ENCODE measurements at regions not wholly inside any gene's neighbourhood (a gene's known extent, or its start where the extent isn't known, plus 50 kb on each side); places are given as distances from the start of the nearest gene placed in this dataset.

DNA sequence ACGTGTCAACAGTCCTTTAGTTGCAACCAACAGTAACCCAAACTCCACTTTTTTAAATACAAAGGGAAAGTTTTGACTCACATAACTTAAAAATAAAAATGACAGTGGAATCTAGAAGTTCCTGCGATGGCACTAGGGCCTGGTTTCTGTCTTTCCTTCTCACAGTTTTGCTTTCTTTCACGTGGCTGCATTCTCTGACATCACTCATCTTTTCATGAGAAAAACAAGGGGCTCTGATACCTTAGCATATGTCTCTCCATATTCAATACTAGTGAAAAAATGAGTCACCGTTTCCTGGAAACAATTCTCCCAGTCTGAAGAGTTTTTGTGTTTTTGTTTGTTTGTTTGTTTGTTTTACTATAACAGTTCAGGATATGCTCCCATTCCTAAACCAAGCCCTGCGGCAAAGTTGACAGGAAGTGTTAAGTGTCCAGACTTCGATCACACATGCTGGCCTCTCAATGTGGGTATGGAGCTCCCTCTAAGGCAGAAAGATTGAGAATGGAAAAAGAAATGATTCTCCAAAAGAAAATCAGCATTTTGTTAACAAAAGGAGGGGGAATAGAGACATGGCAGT is 483.3 kb downstream of the TTLL7 start:
- Mint-ChIP-seq H3K4me3 (no peak overlapping the region), H3K27ac (peak overlapping the region; percentile 6), H3K27me3 (ENCODE audit: low read depth) (no peaks in the 10 kb centered on the region), H3K4me1 (peaks cover 33% of the 10 kb centered on the region), H3K9me3 (no peaks in the 10 kb centered on the region), H3K36me3 (no peaks in the 10 kb centered on the region)
- TF ChIP-seq, protein P1, sequence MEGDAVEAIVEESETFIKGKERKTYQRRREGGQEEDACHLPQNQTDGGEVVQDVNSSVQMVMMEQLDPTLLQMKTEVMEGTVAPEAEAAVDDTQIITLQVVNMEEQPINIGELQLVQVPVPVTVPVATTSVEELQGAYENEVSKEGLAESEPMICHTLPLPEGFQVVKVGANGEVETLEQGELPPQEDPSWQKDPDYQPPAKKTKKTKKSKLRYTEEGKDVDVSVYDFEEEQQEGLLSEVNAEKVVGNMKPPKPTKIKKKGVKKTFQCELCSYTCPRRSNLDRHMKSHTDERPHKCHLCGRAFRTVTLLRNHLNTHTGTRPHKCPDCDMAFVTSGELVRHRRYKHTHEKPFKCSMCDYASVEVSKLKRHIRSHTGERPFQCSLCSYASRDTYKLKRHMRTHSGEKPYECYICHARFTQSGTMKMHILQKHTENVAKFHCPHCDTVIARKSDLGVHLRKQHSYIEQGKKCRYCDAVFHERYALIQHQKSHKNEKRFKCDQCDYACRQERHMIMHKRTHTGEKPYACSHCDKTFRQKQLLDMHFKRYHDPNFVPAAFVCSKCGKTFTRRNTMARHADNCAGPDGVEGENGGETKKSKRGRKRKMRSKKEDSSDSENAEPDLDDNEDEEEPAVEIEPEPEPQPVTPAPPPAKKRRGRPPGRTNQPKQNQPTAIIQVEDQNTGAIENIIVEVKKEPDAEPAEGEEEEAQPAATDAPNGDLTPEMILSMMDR (IDR thresholded peaks at IDR 0.05; ENCODE audit: unreplicated experiment) = no peak
- DNase-seq (ENCODE audit: low spot score in 2 of 2, unreplicated experiment in 2 of 2) = no peak

DNA sequence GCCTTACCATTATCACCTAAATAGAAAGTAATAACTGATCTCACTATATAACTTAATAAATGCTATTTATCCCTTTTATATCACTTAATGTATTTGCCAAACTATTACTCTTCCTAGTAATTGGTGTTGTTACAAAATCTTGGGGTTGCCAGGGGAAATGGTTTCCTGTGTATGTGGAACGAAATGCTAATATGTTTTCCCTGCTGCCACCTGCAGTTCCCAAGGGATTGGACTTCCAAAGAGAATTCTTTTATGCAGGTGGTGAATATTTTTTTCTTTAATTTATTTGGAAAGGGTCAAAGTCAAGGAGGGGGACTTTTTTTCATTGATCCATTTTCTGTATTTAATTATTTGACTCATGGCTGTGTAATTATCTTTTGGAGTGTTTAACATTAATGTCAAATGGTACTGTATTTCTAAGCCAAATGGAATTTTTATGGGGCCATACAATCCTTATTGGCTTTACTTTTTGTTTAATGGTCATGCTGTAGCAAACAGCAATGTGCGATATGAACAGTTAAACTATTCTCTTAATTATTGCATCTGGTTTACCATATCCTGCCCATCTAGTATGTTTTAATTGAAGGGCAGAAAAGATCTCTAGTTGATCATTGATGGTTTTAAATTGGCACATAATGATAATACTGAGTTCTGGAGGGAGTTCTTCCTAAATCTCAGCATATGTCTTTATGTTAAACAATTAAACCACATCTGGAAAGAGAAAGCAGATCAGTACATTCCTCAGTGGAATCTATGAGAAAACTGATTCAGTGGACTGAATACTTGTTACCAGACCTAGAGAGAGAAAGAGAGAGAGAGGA is 486.3 kb downstream of the TTLL7 start:
- no peak overlapping the region for H3K27ac Mint-ChIP-seq
- TF ChIP-seq, protein P1 (IDR thresholded peaks at IDR 0.05; ENCODE audit: unreplicated experiment) = no peak
- H3K27me3 Mint-ChIP-seq (ENCODE audit: low read depth) = no peaks in the 10 kb centered on the region
- DNase-seq (ENCODE audit: low spot score in 2 of 2, unreplicated experiment in 2 of 2) = no peak
- H3K9me3 Mint-ChIP-seq = no peaks in the 10 kb centered on the region
- peaks cover 57% of the 10 kb centered on the region for H3K4me1 Mint-ChIP-seq
- no peak overlapping the region for H3K4me3 Mint-ChIP-seq
- H3K36me3 Mint-ChIP-seq = no peaks in the 10 kb centered on the region

DNA sequence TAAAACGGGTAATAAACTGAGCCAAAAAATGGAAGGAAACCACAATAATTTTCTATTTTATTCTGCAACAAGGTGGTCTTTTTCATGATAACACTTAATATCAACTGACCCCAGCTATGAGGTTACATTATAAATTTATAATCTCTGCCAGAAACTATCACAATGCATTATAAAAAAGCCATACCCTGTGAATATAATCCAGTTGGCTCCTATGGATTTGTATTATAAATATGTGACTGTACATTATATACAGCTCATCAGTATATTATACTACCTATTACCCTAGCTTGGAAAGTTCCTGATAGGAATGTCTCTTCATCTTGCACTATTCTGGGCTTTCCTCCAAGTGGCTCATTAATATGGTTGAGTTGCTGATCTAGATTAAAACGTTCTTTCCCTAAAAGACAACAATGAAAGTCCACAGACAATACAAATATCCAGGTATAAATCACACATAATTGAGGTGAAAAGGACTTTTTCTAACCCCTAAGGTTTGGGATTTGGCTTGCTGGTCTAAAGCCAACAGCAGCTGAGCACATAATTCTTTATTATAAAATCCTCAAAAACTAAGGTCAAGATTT is 487.7 kb downstream of the TTLL7 start:
- H3K36me3 Mint-ChIP-seq = no peaks in the 10 kb centered on the region
- peak overlapping the region; percentile 79 for H3K27ac Mint-ChIP-seq
- no peaks in the 10 kb centered on the region for H3K9me3 Mint-ChIP-seq

DNA sequence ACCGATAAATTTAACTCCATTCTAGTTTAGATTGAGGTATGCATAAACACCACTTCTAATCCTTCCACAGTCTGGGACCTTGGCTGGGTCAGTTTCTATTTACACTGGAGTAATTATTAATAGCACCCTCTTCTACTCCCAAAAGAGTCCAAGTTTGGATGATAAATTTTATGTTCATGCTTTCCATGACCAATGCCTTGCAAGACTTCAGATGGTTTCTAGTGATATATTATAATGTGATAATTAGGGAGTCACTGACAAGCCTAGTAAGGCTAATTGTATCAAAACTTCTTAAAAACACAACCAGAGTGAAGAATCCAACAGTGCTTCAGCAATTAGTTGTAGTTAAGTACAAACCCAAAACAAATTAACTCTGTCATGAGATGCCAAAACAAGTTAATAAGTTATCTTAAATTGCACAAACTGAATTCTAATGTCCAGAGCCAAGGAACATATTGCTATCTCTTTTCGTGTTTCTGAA is 489.6 kb downstream of the TTLL7 start:
- H3K9me3 Mint-ChIP-seq = no peaks in the 10 kb centered on the region
- no peak overlapping the region for H3K4me3 Mint-ChIP-seq
- TF ChIP-seq, protein P1 (IDR thresholded peaks at IDR 0.05; ENCODE audit: unreplicated experiment) = no peak
- H3K27me3 Mint-ChIP-seq (ENCODE audit: low read depth) = no peaks in the 10 kb centered on the region
- no peak overlapping the region for H3K27ac Mint-ChIP-seq
- H3K36me3 Mint-ChIP-seq = no peaks in the 10 kb centered on the region
- no peak for DNase-seq (ENCODE audit: low spot score in 2 of 2, unreplicated experiment in 2 of 2)
- peaks cover 44% of the 10 kb centered on the region for H3K4me1 Mint-ChIP-seq

More for the DNA sequence above, 487.7 kb downstream of the TTLL7 start:
- Mint-ChIP-seq H3K4me3 (no peak overlapping the region), H3K27me3 (ENCODE audit: low read depth) (no peaks in the 10 kb centered on the region), H3K4me1 (peaks cover 51% of the 10 kb centered on the region)
- no peak for DNase-seq (ENCODE audit: low spot score in 2 of 2, unreplicated experiment in 2 of 2)
- TF ChIP-seq, protein P1 (IDR thresholded peaks at IDR 0.05; ENCODE audit: unreplicated experiment) = no peak

DNA sequence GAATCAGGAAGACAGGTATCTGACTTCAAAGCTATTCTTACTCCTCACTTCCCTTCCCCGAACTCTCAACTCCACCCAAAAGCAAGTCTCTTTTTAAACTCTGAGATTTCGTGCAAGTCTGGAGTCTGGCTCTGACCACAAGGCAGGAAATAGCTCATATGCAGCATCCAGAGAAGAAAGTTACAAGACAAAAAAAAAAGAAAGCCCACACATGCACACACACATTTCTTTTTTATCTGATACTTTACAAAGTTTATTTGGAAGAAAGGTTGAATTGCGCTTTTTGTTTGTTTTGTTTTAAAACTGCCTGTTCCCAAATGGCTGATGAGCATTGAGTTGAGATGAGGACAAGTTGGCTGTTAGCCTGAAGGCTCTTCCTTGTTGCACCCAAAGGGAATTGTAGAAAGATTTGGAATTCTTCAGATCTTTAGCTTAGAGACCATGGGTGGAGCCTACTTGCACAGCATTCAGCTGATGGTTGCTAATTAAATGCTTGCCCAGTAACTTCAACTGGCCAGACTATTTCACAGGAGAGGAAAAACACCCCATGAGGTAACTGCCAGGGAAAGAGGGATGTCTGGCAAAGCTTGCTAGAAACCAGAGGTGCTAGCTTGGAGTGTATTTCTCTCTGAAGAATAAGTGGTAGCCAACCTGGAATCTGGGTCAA is 490.3 kb downstream of the TTLL7 start:
- peak overlapping the region; percentile 59 for H3K27ac Mint-ChIP-seq
- TF ChIP-seq, protein P1 (IDR thresholded peaks at IDR 0.05; ENCODE audit: unreplicated experiment) = no peak
- H3K9me3 Mint-ChIP-seq = peaks cover 7% of the 10 kb centered on the region
- H3K4me3 Mint-ChIP-seq = no peak overlapping the region
- H3K27me3 Mint-ChIP-seq (ENCODE audit: low read depth) = no peaks in the 10 kb centered on the region
- H3K4me1 Mint-ChIP-seq = peaks cover 42% of the 10 kb centered on the region
- no peaks in the 10 kb centered on the region for H3K36me3 Mint-ChIP-seq
- DNase-seq (ENCODE audit: low spot score in 2 of 2, unreplicated experiment in 2 of 2) = no peak
